ENCODE measurements at regions not wholly inside any gene's neighbourhood (a gene's known extent, or its start where the extent isn't known, plus 50 kb on each side); places are given as distances from the start of the nearest gene placed in this dataset.
"Not testable (repeated sequence)": the region's sequence is repeated elsewhere in the genome, so short reads cannot be mapped to it uniquely, and the experiment has no call there.

- CTCF ChIA-PET: interaction anchor here (0.6 kb wide), 1 partner anchor 55 kb away, joined by 3 read pairs; no protein-coding TSS in a partner anchor
Observed at GRCh38 chr17:71203953-71204352, 916.9 kb upstream of the SOX9 start.

DNA sequence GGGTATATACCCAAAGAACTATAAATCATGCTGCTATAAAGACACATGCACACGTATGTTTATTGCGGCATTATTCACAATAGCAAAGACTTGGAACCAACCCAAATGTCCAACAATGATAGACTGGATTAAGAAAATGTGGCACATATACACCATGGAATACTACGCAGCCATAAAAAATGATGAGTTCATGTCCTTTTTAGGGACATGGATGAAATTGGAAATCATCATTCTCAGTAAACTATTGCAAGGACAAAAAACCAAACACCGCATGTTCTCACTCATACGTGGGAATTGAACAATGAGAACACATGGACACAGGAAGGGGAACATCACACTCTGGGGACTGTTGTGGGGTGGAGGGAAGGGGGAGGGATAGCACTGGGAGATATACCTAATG lies 914.9 kb upstream of the SOX9 start:
- DNase-seq (ENCODE audit: unreplicated experiment); H3K27me3 Mint-ChIP-seq (ENCODE audit: insufficient read depth, unreplicated experiment); CTCF ChIA-PET; H3K27ac Mint-ChIP-seq (ENCODE audit: low read depth, unreplicated experiment); intact Hi-C loops (cut with micrococcal nuclease); H3K4me3 Mint-ChIP-seq (ENCODE audit: unreplicated experiment); BruUV-seq (replicated peaks); H3K36me3 Mint-ChIP-seq (ENCODE audit: insufficient read depth, unreplicated experiment); POLR2A ChIA-PET; H3K9me3 Mint-ChIP-seq (ENCODE audit: unreplicated experiment): not testable (repeated sequence)
- H3K4me1 Mint-ChIP-seq (ENCODE audit: insufficient read depth, unreplicated experiment): peaks cover 13% of the 10 kb centered on the region

More at GRCh38 chr17:71203953-71204352, 916.9 kb upstream of the SOX9 start:
- Mint-ChIP-seq H3K4me3 (ENCODE audit: unreplicated experiment) (no peak overlapping the region), H3K9me3 (ENCODE audit: unreplicated experiment) (no peaks in the 10 kb centered on the region), H3K4me1 (ENCODE audit: insufficient read depth, unreplicated experiment) (peaks cover 13% of the 10 kb centered on the region), H3K27me3 (ENCODE audit: insufficient read depth, unreplicated experiment) (no peaks in the 10 kb centered on the region), H3K27ac (ENCODE audit: low read depth, unreplicated experiment) (no peak overlapping the region), H3K36me3 (ENCODE audit: insufficient read depth, unreplicated experiment) (no peaks in the 10 kb centered on the region)
- no TSS peak for BruUV-seq (replicated peaks)
- TF ChIP-seq CTCF (IDR thresholded peaks at IDR 0.05; ENCODE audit: unreplicated experiment): no peak
- POLR2A ChIA-PET: interaction anchor here (0.6 to 0.7 kb wide), 2 partner anchors 20 to 249 kb away, joined by 3 to 4 read pairs; no protein-coding TSS in a partner anchor
- intact Hi-C loops (cut with micrococcal nuclease): no loop called here
- peak; percentile 27 for DNase-seq (ENCODE audit: unreplicated experiment)

DNA sequence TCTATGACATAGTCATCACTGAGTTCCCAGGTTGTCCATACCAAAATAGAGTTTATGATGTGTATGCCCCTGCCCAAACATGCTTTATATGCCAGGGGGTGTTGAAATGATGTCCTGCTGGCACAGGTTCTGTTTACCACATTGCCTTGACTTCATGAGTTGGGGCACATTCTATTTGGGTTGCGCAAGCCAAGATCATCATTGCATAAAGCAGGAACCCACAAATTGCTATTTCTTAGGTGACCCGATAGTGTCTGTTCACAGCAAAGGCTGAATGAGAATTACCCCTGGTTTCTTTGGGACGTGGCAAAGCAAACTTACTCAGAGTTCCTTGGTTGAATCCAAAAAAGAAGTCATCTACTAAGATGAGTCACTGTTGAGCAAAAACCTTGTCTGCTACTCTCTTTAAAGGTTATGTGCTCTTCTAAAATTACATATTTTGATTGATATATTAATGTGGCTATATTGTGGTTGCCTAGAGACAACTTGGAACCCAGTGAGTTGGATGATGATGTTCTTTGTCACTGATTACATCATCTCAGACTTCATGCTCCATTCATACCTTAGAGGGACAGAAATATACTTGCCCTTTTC lies 912.6 kb upstream of the SOX9 start:
- H3K4me3 Mint-ChIP-seq (ENCODE audit: unreplicated experiment): no peak overlapping the region
- no peaks in the 10 kb centered on the region for H3K27me3 Mint-ChIP-seq (ENCODE audit: insufficient read depth, unreplicated experiment)
- no peaks in the 10 kb centered on the region for H3K36me3 Mint-ChIP-seq (ENCODE audit: insufficient read depth, unreplicated experiment)
- peak overlapping the region; percentile 95 for H3K27ac Mint-ChIP-seq (ENCODE audit: low read depth, unreplicated experiment)
- ChIA-PET POLR2A (interaction anchor here (0.8 kb wide), 1 partner anchor 9 kb away, joined by 3 read pairs; no protein-coding TSS in a partner anchor), CTCF (no interaction called here)
- H3K9me3 Mint-ChIP-seq (ENCODE audit: unreplicated experiment): peaks cover 6% of the 10 kb centered on the region
- peak; percentile 91 for DNase-seq (ENCODE audit: unreplicated experiment)
- peaks cover 13% of the 10 kb centered on the region for H3K4me1 Mint-ChIP-seq (ENCODE audit: insufficient read depth, unreplicated experiment)
- TF ChIP-seq CTCF (IDR thresholded peaks at IDR 0.05; ENCODE audit: unreplicated experiment): no peak
- no TSS peak for BruUV-seq (replicated peaks)
- intact Hi-C loops (cut with micrococcal nuclease): loop anchor here (2.0 kb wide), 1 partner anchor 19 kb away; no protein-coding TSS in a partner anchor

DNA sequence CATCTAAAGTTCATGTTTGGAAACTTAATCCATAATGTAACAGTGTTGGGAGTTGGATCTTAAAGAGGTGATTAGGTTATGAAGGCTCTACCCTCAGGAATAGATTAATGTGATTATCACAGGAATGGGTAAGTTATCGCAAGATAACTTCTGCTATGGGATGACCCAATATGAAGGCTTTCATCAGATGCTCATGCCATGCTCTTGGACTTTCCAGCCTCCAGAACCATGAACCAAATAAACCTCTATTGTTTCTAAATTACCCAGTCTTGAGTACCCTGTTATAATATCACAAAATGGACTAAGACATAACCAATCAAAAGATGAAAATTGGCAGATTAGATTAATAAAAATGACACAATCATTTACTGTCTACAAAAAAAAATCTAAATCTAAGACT lies 906.9 kb upstream of the SOX9 start:
- no peak for TF ChIP-seq CTCF (IDR thresholded peaks at IDR 0.05; ENCODE audit: unreplicated experiment)
- intact Hi-C loops (cut with micrococcal nuclease): no loop called here
- no peak for DNase-seq (ENCODE audit: unreplicated experiment)
- H3K27ac Mint-ChIP-seq (ENCODE audit: low read depth, unreplicated experiment): no peak overlapping the region
- no peaks in the 10 kb centered on the region for H3K4me1 Mint-ChIP-seq (ENCODE audit: insufficient read depth, unreplicated experiment)
- POLR2A ChIA-PET: no interaction called here
- no TSS peak for BruUV-seq (replicated peaks)
- peaks cover 8% of the 10 kb centered on the region for H3K9me3 Mint-ChIP-seq (ENCODE audit: unreplicated experiment)
- no peaks in the 10 kb centered on the region for H3K36me3 Mint-ChIP-seq (ENCODE audit: insufficient read depth, unreplicated experiment)
- CTCF ChIA-PET: no interaction called here
- H3K27me3 Mint-ChIP-seq (ENCODE audit: insufficient read depth, unreplicated experiment): no peaks in the 10 kb centered on the region
- H3K4me3 Mint-ChIP-seq (ENCODE audit: unreplicated experiment): no peak overlapping the region

DNA sequence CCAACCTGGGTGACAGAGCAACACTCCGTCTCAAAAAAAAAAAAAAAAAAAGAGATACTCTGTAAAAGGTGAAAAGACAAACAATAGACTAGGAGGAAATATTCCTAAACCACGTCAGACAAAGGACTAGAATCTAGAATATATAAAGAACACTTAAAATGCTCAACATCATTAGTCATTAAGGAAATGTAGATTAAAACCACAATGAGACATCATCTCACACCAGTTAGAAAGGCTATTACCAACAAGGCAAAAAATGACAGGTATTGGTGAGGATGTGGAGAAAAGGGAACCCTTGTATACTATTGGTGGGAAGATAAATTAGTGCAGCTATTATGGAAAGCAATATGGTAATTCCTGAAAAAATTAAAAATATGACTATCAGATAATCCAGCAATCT lies 903.1 kb upstream of the SOX9 start:
- no peaks in the 10 kb centered on the region for H3K4me1 Mint-ChIP-seq (ENCODE audit: insufficient read depth, unreplicated experiment)
- no peak for DNase-seq (ENCODE audit: unreplicated experiment)
- POLR2A ChIA-PET: no interaction called here
- intact Hi-C loops (cut with micrococcal nuclease): no loop called here
- H3K27me3 Mint-ChIP-seq (ENCODE audit: insufficient read depth, unreplicated experiment): no peaks in the 10 kb centered on the region
- no peak for TF ChIP-seq CTCF (IDR thresholded peaks at IDR 0.05; ENCODE audit: unreplicated experiment)
- peaks cover 7% of the 10 kb centered on the region for H3K9me3 Mint-ChIP-seq (ENCODE audit: unreplicated experiment)
- CTCF ChIA-PET: no interaction called here
- no peak overlapping the region for H3K27ac Mint-ChIP-seq (ENCODE audit: low read depth, unreplicated experiment)
- H3K36me3 Mint-ChIP-seq (ENCODE audit: insufficient read depth, unreplicated experiment): no peaks in the 10 kb centered on the region
- no peak overlapping the region for H3K4me3 Mint-ChIP-seq (ENCODE audit: unreplicated experiment)
- BruUV-seq (replicated peaks): no TSS peak

Measured in MCF 10A (cell line).